GM10266 (cell line): ENCODE measurements at regions not wholly inside any gene's neighbourhood (a gene's known extent, or its start where the extent isn't known, plus 50 kb on each side); places are given as distances from the start of the nearest gene placed in this dataset.

Experiments
- DNase-seq: peaks from one replicate; pipeline ENCODE4 v3.0.0; 2012; ENCODE audit errors: extremely low spot score
- TF ChIP-seq, protein P1 (sequence below): IDR thresholded peaks from 2 replicates; pipeline ENCODE4 v1.5.1; 2012; ENCODE audit warnings: mild to moderate bottlenecking, low read depth; ENCODE audit not compliant: control insufficient read depth, insufficient read depth; ENCODE audit errors: missing control alignments

DNA sequence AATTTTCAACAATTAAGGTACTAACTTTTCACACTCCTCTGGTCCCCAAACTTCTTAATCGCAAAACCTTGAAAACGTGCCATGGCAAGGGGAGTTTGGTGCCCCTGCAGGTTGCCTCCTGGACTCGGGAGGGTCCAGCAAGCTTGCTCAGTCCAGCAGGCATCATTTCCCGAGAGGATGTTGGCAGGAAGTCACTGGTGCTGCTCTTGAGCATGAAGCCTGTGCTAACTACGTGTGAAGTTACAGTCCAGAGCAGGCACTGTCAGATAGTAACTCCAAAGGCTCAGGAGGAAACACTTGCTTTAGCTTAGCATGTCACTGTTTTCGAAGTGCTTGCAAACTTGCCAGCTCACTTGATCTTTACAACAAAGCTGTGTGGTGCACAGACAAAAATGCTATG is 215.4 kb downstream of the MYCN start:
- no peak for DNase-seq
- TF ChIP-seq, protein P1, sequence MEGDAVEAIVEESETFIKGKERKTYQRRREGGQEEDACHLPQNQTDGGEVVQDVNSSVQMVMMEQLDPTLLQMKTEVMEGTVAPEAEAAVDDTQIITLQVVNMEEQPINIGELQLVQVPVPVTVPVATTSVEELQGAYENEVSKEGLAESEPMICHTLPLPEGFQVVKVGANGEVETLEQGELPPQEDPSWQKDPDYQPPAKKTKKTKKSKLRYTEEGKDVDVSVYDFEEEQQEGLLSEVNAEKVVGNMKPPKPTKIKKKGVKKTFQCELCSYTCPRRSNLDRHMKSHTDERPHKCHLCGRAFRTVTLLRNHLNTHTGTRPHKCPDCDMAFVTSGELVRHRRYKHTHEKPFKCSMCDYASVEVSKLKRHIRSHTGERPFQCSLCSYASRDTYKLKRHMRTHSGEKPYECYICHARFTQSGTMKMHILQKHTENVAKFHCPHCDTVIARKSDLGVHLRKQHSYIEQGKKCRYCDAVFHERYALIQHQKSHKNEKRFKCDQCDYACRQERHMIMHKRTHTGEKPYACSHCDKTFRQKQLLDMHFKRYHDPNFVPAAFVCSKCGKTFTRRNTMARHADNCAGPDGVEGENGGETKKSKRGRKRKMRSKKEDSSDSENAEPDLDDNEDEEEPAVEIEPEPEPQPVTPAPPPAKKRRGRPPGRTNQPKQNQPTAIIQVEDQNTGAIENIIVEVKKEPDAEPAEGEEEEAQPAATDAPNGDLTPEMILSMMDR: no peak

DNA sequence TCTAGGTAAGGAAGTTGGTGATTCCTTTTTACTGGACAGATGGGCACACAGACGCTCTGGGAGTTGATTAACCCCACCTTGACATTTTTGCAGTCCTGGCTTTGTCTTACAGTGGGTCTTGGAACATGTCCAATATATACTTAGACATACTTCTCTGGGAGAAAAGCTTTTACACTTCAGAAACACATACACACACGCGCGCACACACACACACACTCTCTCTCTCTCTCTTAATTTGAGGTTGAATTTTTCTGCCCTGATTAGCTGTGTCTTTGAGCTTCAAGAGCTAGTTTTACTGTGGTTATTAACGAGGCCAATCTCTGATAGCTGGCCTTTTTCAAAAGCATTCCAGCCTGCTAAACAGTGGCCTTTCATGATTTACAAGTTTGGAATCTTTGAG is 215.0 kb downstream of the MYCN start:
- no peak for DNase-seq
- TF ChIP-seq, protein P1: no peak

DNA sequence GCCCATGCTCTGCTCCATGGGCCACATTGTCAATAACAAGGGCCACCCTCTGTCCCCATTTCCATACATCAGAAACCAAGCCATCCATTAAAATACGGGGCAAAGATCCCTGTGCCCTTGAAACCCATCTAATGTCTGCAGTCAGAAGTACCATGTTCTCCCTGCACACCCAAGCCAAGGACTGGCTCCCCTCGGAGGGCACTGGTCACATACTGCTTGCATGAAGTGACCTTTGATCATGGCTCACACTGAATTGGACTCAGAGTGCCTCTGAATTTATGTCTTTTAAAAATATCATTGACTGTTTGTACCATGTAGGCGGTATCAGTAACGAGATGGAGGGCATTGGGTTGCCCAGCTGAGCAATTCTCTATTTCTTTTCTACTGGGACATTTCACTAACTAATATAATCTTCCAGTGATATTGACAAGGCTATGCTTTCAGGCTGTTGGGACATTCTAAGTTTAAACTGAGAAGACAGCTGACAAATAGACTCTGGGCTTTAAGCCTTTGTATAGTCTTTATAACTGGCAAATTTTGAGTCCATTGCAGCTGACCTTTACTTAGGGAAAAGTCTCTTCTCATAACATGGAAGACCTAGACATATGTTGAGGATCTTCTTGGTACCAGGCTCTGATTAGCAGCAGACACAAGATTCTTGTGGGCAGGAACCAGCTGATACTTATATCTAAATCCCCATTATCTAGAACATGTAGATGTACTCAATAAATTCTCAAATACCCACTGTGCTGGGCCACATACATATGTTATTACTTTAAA is 214.3 kb downstream of the MYCN start:
- no peak for DNase-seq
- TF ChIP-seq, protein P1: no peak

DNA sequence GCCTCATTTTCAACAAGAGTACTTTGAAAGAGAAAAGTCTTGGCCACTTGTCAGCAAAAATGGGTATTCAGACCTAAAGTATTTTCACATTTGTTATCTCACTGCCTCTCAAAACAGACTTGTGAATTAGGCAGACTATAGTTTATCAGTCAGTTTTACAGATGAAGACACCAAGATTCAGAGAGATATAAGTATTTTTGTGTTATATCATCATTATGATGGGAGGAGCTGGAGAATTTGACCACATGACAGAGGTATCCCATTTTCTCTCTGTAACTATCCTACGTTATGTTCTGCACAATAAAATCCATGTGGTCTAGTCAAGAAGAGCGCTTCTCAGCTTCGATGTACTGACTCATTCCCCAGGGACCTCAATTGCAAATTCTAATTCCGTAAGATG is 213.7 kb downstream of the MYCN start:
- TF ChIP-seq, protein P1: no peak
- DNase-seq: no peak

DNA sequence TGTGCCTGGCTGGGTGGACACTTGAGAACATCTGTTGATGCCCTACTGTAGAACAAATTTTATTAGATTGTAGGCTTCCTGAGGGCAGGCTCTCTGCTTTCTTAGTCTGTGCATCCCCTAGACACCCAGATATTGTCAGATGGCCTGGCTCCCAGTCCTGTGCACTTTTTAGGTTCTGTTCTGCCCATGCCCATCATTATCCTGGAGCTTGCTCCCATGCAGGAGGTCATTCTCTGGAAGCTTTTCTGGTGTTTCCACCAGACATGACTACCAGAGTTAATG is 213.3 kb downstream of the MYCN start:
- no peak for DNase-seq
- TF ChIP-seq, protein P1: no peak

DNA sequence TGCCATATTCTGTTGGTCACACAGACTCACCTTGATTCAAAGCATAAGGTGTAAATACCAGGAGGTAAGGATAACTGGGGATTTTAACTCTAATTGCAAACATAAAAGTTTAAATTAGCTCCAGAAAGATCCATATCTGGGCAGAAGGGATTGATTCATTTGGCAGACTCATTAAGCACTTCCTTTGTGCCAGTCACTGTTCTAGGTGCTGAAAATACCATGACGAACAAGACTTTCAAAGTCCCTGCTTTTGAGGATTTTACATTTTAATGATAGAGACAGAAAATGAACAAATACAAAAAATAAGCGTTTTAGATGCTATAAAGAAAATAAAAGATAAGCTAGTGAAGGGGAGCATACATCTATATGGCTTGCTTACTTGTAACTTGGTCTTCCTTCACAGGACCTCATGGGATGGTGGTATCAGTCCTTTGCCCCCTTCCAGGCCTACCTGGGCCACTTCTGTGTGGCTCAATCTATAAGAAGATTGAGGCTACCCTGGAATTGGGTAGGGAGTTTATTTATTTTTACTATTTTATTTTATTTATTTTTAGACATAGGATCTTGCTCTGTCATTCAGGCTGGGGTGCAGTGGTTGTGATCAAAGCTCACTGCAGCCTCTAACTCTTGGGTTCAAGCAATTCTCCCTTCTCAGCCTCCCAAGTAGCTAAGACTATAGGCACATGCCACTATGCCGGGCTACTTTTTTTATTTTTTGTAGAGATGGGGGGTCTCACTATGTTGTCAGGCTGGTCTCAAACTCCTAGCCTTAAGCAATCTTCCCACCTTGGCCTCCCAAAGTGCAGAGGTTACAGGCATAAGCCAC is 212.8 kb downstream of the MYCN start:
- DNase-seq: no peak
- TF ChIP-seq, protein P1: no peak
